Stimulated activated CD4-positive, alpha-beta T cell treated with anti-CD3 and anti-CD28 coated beads, Interleukin-4, amount 100 ng/mL, for 24 hours (primary cell): ENCODE measurements at regions not wholly inside any gene's neighbourhood (a gene's known extent, or its start where the extent isn't known, plus 50 kb on each side); places are given as distances from the start of the nearest gene placed in this dataset.

Experiments
- DNase-seq: peaks from one replicate; pipeline ENCODE4 v3.0.0-alpha.2; 2020

GRCh38 chr9:80883426-80883825 lies 805.9 kb downstream of the TLE1 start:
- no peak for DNase-seq

GRCh38 chr9:80881940-80882339 lies 807.4 kb downstream of the TLE1 start:
- DNase-seq: no peak

- DNase-seq: no peak
Measured at GRCh38 chr9:80881320-80881719, 808.0 kb downstream of the TLE1 start.

GRCh38 chr9:80878556-80878955 lies 810.8 kb downstream of the TLE1 start:
- no peak for DNase-seq

- no peak for DNase-seq
Measured at GRCh38 chr9:80875947-80876346, 813.4 kb downstream of the TLE1 start.

GRCh38 chr9:80874276-80874675 lies 815.1 kb downstream of the TLE1 start:
- DNase-seq: no peak

- DNase-seq: no peak
Measured at GRCh38 chr9:80873861-80874260, 815.5 kb downstream of the TLE1 start.

GRCh38 chr9:80871596-80871995 lies 817.8 kb downstream of the TLE1 start:
- DNase-seq: no peak

- no peak for DNase-seq
Measured at GRCh38 chr9:80867731-80868130, 821.6 kb downstream of the TLE1 start.

GRCh38 chr9:80866576-80867227 lies 822.6 kb downstream of the TLE1 start:
- no peak for DNase-seq

GRCh38 chr9:80866121-80866520 lies 823.2 kb downstream of the TLE1 start:
- no peak for DNase-seq

- no peak for DNase-seq
Measured at GRCh38 chr9:80843028-80843427, 846.3 kb downstream of the TLE1 start.

GRCh38 chr9:80842389-80842788 lies 847.0 kb downstream of the TLE1 start:
- DNase-seq: no peak

GRCh38 chr9:80841888-80842287 lies 847.5 kb downstream of the TLE1 start:
- DNase-seq: no peak

- no peak for DNase-seq
Measured at GRCh38 chr9:80839821-80840675, 849.3 kb downstream of the TLE1 start.

GRCh38 chr9:80836013-80836412 lies 853.3 kb downstream of the TLE1 start:
- DNase-seq: no peak

GRCh38 chr9:80831751-80832150 lies 857.6 kb downstream of the TLE1 start:
- DNase-seq: no peak

GRCh38 chr9:80811656-80812055 lies 877.7 kb downstream of the TLE1 start:
- DNase-seq: no peak

- no peak for DNase-seq
Measured at GRCh38 chr9:80811003-80811402, 878.3 kb downstream of the TLE1 start.

GRCh38 chr9:80806671-80807070 lies 882.7 kb downstream of the TLE1 start:
- DNase-seq: no peak

GRCh38 chr9:80804873-80805272 lies 884.5 kb downstream of the TLE1 start:
- no peak for DNase-seq

- no peak for DNase-seq
Measured at GRCh38 chr9:80797831-80798688, 891.3 kb downstream of the TLE1 start.

GRCh38 chr9:80797101-80797829 lies 892.1 kb downstream of the TLE1 start:
- DNase-seq: no peak
